ENCODE measurements at regions not wholly inside any gene's neighbourhood (a gene's known extent, or its start where the extent isn't known, plus 50 kb on each side); places are given as distances from the start of the nearest gene placed in this dataset.
A peak's percentile ranks its signal among the peaks of the same experiment; 100 is the strongest.

GRCh38 chr13:89294115-89294867 lies 1623.1 kb downstream of the SLITRK5 start:
- H3K36me3 ChIP-seq, result no peaks in the 10 kb centered on the region
- no peak overlapping the region for H3K4me3 ChIP-seq
- H3K9me3 ChIP-seq (replicated peaks), result no peaks in the 10 kb centered on the region
- DNase-seq, result peak in 1 of 2 experiments; percentile 5
- H3K27ac ChIP-seq, result no peak overlapping the region
- no peaks in the 10 kb centered on the region for H3K27me3 ChIP-seq
- no peaks in the 10 kb centered on the region for H3K4me1 ChIP-seq

GRCh38 chr13:89307278-89307677 lies 1636.1 kb downstream of the SLITRK5 start:
- H3K27ac ChIP-seq, result no peak overlapping the region
- no peak for DNase-seq
- no peaks in the 10 kb centered on the region for H3K9me3 ChIP-seq (replicated peaks)
- H3K27me3 ChIP-seq, result no peaks in the 10 kb centered on the region
- no peaks in the 10 kb centered on the region for H3K36me3 ChIP-seq
- H3K4me3 ChIP-seq, result no peak overlapping the region
- H3K4me1 ChIP-seq, result 0 out of 2 replicates have a peak, but pooled peaks cover 2% of the 10 kb centered on the region

DNA sequence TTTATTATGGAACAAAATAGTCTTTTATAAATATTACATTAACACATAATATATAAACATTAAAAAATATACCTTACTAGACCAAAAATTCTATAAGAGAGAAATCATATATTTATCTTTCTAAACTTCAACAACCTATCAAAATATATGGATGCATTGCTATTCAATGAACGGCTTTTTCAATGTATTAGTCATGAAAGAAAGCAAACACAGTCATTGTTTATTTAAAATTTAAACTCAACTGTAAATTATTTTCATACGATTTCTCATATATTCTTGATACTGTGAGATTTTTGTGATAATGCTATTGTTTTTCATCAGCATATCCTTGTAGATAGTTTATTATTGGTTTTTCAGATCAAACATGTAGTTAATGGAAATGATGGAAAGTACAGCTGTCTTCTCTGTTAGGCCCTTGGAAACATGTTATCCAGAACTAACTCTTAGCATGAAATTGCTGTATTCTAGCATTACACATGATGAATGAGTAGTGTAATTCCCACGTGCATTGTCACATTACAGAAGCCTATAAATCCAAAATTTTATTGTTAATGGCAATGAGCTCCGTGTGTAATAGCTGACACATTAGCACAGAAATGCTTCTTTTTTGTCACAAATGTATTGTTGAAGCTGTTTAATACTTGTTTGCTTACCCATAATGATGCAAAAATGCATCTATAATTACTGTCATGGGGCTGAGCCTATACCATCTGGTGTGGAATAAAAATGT lies 1639.9 kb downstream of the SLITRK5 start:
- peak overlapping the region; percentile 47 for H3K27ac ChIP-seq
- no peak overlapping the region for H3K4me3 ChIP-seq
- no peaks in the 10 kb centered on the region for H3K27me3 ChIP-seq
- H3K36me3 ChIP-seq, result no peaks in the 10 kb centered on the region
- H3K9me3 ChIP-seq (replicated peaks), result no peaks in the 10 kb centered on the region
- H3K4me1 ChIP-seq, result 0 out of 2 replicates have a peak, but pooled peaks cover 2% of the 10 kb centered on the region
- peak in 1 of 2 experiments; percentile 26 for DNase-seq

DNA sequence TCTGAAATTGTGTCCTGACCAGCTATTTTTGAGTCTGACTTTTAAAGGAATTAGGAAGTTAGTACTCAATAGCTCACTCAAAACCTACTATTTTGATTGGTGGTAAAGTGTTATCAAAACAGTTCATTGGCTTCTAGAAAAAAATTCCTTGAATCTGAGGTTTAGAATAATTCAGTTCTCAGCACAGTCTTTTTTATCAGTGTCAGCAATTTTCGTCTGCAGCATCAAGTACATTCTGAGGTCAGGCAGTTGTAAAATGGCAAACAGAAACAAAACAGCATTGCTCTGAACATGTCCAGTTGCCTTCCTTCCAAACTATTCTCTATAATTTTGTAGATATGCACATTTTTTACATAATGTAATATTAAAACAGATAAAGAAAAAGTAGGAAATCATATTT lies 1644.1 kb downstream of the SLITRK5 start:
- no peak for DNase-seq
- no peaks in the 10 kb centered on the region for H3K27me3 ChIP-seq
- no peak overlapping the region for H3K4me3 ChIP-seq
- 0 out of 2 replicates have a peak, but pooled peaks cover 2% of the 10 kb centered on the region for H3K4me1 ChIP-seq
- no peaks in the 10 kb centered on the region for H3K9me3 ChIP-seq (replicated peaks)
- H3K36me3 ChIP-seq, result no peaks in the 10 kb centered on the region
- no peak overlapping the region for H3K27ac ChIP-seq

GRCh38 chr13:89322466-89322865 lies 1651.3 kb downstream of the SLITRK5 start:
- H3K27ac ChIP-seq, result peak overlapping the region; percentile 26; the same call in 1 of the 2 replicates
- no peaks in the 10 kb centered on the region for H3K4me1 ChIP-seq
- H3K36me3 ChIP-seq, result no peaks in the 10 kb centered on the region
- peak in 1 of 2 experiments; percentile 20 for DNase-seq
- H3K4me3 ChIP-seq, result no peak overlapping the region
- H3K27me3 ChIP-seq, result no peaks in the 10 kb centered on the region
- H3K9me3 ChIP-seq (replicated peaks), result no peaks in the 10 kb centered on the region

- H3K4me1 ChIP-seq, result no peaks in the 10 kb centered on the region
- H3K27me3 ChIP-seq, result no peaks in the 10 kb centered on the region
- no peak for DNase-seq
- no peaks in the 10 kb centered on the region for H3K9me3 ChIP-seq (replicated peaks)
- no peaks in the 10 kb centered on the region for H3K36me3 ChIP-seq
- H3K4me3 ChIP-seq, result no peak overlapping the region
- H3K27ac ChIP-seq, result no peak overlapping the region
These were observed 1653.4 kb downstream of the SLITRK5 start for GRCh38 chr13:89324582-89324981.

DNA sequence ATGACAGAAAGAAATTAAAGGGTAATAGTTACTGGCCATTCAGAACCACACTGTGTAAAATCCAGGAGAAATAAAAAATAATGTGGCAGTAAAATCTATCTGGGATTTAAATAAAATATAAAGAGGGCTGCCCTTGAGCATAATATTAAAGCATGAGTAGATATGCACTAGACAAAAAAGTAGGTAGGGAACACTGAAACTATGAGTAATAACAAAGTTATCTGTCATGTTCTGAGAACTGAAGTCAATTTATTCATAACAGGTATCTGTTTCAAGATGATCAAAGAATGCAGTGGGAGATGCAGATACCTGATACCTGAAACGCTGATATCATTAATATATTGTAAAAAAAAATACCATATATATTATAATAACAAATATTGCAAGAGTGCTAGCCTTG lies 1672.0 kb downstream of the SLITRK5 start:
- H3K4me3 ChIP-seq, result no peak overlapping the region
- no peaks in the 10 kb centered on the region for H3K4me1 ChIP-seq
- H3K36me3 ChIP-seq, result no peaks in the 10 kb centered on the region
- no peaks in the 10 kb centered on the region for H3K9me3 ChIP-seq (replicated peaks)
- H3K27ac ChIP-seq, result no peak overlapping the region
- no peaks in the 10 kb centered on the region for H3K27me3 ChIP-seq
- no peak for DNase-seq

- Histone ChIP-seq H3K27me3 (no peaks in the 10 kb centered on the region), H3K36me3 (no peaks in the 10 kb centered on the region), H3K4me1 (no peaks in the 10 kb centered on the region), H3K9me3 (replicated peaks) (no peaks in the 10 kb centered on the region), H3K27ac (no peak overlapping the region), H3K4me3 (no peak overlapping the region)
- DNase-seq, result no peak
These were observed 1681.2 kb downstream of the SLITRK5 start for GRCh38 chr13:89352384-89352783.

DNA sequence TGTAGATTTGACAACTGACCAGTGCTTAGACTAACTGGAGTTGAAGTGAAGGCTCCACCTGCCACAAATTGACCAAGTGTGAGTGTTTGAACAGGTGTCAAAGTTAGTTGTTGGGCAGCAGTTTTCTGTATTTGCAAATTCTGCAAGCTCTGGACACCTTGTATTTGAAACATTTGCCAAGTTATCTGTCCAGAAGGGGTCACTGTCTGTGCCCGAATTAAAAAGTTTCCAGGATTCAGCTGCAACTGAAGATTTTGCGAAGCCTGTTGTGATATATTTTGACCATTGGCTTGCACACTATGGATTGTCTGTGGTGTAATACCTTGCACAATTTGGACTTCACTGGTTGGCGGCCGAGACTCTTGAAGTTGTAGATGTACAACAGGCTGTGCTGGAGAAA lies 1690.7 kb downstream of the SLITRK5 start:
- no peak for DNase-seq

DNA sequence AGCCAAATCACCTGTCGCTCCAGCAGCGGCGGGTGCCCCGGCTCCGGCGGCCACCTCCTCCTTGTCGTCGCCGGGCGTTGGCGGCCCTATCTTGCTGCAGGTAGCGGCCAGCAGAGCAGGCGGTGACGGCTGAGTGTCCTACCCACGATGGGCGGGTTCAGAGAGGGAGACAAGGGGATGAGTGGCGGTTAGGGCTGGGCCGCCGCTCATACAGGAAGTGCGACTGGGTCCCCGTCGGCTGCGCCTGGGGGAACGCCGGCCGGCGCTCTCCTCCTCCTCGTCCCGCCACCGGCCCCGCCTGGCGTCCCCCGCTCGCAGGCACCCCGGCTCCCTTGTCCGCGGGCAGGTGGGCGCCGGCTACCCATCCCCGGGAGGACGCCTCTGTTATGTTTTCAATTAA lies 1692.0 kb downstream of the SLITRK5 start:
- H3K27ac ChIP-seq, result no peak overlapping the region

More for the DNA sequence above, 1690.7 kb downstream of the SLITRK5 start:
- Histone ChIP-seq H3K4me1 (no peaks in the 10 kb centered on the region), H3K9me3 (replicated peaks) (no peaks in the 10 kb centered on the region), H3K4me3 (no peak overlapping the region), H3K36me3 (no peaks in the 10 kb centered on the region), H3K27ac (no peak overlapping the region), H3K27me3 (no peaks in the 10 kb centered on the region)

DNA sequence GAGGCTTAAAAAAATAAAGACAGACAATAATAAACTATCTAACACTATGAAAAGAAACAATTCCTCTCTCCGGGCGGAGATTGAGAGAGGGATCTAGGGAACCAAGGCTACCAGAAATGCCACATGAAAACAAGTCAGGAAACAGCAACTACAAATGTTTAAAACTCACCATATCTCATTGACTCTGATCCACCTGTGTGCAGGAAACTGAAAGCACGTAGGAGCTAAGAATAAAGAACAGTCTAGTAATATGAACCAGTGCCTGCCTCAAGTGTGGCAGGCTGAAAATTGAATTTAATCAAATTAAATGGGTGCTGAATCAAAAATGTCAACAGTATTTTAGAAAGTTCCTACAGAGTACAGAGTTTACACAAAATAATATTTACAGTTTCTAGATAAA lies 1701.0 kb downstream of the SLITRK5 start:
- H3K36me3 ChIP-seq, result no peaks in the 10 kb centered on the region
- H3K9me3 ChIP-seq (replicated peaks), result no peaks in the 10 kb centered on the region
- H3K4me1 ChIP-seq, result no peaks in the 10 kb centered on the region
- no peak for DNase-seq
- no peak overlapping the region for H3K27ac ChIP-seq
- no peak overlapping the region for H3K4me3 ChIP-seq
- H3K27me3 ChIP-seq, result no peaks in the 10 kb centered on the region

More for the DNA sequence above, 1692.0 kb downstream of the SLITRK5 start:
- Histone ChIP-seq H3K36me3 (no peaks in the 10 kb centered on the region), H3K4me1 (no peaks in the 10 kb centered on the region), H3K27me3 (no peaks in the 10 kb centered on the region), H3K4me3 (no peak overlapping the region), H3K9me3 (replicated peaks) (no peaks in the 10 kb centered on the region)
- DNase-seq, result no peak

- H3K4me3 ChIP-seq, result no peak overlapping the region
- H3K36me3 ChIP-seq, result no peaks in the 10 kb centered on the region
- H3K4me1 ChIP-seq, result no peaks in the 10 kb centered on the region
- H3K27ac ChIP-seq, result no peak overlapping the region
- H3K27me3 ChIP-seq, result no peaks in the 10 kb centered on the region
- DNase-seq, result peak; percentile 28 to 52
- no peaks in the 10 kb centered on the region for H3K9me3 ChIP-seq (replicated peaks)
These were observed 1704.7 kb downstream of the SLITRK5 start for GRCh38 chr13:89375839-89376238.

DNA sequence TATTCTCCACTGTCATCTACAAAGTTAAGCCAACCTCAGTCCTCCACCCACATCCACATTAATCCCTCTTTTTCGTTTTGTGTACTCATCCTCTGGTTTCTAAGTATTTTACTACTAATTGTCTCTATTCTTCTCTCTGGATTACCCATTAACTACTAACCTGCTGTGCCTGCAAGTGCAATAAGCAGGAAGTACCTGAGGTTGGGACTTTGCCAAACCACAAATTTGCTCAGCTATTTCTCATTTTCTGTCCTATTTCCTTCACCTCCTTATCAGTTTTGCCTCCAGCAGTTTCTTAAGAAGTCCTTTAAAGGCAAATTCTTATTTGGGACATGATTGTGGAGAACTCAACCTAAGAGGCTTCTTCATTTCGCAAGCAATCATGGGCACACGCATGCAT lies 1708.9 kb downstream of the SLITRK5 start:
- DNase-seq, result no peak
- Histone ChIP-seq H3K4me1 (no peaks in the 10 kb centered on the region), H3K9me3 (replicated peaks) (no peaks in the 10 kb centered on the region), H3K4me3 (no peak overlapping the region), H3K27me3 (no peaks in the 10 kb centered on the region), H3K36me3 (no peaks in the 10 kb centered on the region), H3K27ac (no peak overlapping the region)

DNA sequence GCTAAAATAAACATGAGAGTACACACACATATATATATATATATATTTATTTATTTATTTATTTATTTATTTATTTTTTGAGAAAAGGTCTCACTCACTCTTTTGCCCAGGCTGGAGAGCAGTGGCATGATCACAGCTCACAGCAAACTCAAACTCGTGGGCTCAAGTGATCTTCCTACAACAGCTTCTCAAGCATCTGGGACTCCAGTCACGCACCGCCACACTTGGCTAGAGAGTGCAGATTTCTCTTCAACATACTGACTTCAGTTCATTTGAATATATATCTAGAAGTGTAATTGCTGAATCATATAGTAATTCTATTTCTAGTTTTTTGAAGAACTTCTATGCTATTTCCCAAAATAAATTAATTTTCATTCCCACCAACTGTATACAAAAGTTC lies 1711.8 kb downstream of the SLITRK5 start:
- Histone ChIP-seq H3K4me3 (no peak overlapping the region), H3K4me1 (no peaks in the 10 kb centered on the region), H3K27ac (no peak overlapping the region), H3K36me3 (no peaks in the 10 kb centered on the region), H3K9me3 (replicated peaks) (no peaks in the 10 kb centered on the region), H3K27me3 (no peaks in the 10 kb centered on the region)
- DNase-seq, result no peak

DNA sequence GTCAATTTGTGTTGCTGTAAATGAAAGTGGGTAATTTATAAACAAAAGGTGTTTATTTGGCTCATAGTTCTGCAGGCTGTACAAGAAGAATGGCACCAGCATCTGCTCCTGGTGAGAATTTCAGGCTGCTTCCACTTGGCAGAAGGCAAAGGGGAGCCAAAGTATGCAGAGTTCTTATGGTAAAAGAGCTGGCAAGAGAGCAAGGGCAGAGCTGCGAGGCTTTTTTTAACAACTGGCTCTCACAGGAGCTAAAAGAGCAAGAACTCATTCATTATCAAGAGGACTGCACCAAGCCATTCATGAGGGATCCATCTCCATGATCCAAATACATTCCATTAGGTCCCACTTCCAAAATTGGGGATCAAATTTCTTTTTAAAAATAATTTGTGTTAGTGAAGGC lies 1712.7 kb downstream of the SLITRK5 start:
- H3K27me3 ChIP-seq, result no peaks in the 10 kb centered on the region
- no peak for DNase-seq
- H3K4me3 ChIP-seq, result no peak overlapping the region
- H3K9me3 ChIP-seq (replicated peaks), result no peaks in the 10 kb centered on the region
- no peak overlapping the region for H3K27ac ChIP-seq
- no peaks in the 10 kb centered on the region for H3K4me1 ChIP-seq
- H3K36me3 ChIP-seq, result no peaks in the 10 kb centered on the region
